ENCODE measurements at regions not wholly inside any gene's neighbourhood (a gene's known extent, or its start where the extent isn't known, plus 50 kb on each side); places are given as distances from the start of the nearest gene placed in this dataset.

GRCh38 chr1:68586766-68587165 lies 89.9 kb upstream of the DEPDC1 start:
- no peak for DNase-seq (ENCODE audit: low spot score)
- Histone ChIP-seq H3K36me3 (ENCODE audit: control insufficient read depth in 4 of 4, insufficient read depth in 3 of 4, low read depth in 1 of 4, low read length in 3 of 4) (no peaks in the 10 kb centered on the region), H3K9me3 (ENCODE audit: control insufficient read depth in 4 of 4, low read length in 3 of 4) (no peaks in the 10 kb centered on the region), H3K27me3 (ENCODE audit: control insufficient read depth in 4 of 4, insufficient read depth in 4 of 4, low read length in 3 of 4) (no peaks in the 10 kb centered on the region), H3K4me3 (ENCODE audit: low read depth in 1 of 3, low read length in 3 of 3) (no peak overlapping the region), H3K27ac (ENCODE audit: low read depth in 1 of 2, low read length in 2 of 2) (no peak overlapping the region), H3K9ac (ENCODE audit: low read depth in 1 of 2, low read length in 2 of 2) (no peak overlapping the region), H3K4me1 (ENCODE audit: control insufficient read depth in 4 of 4, insufficient read depth in 4 of 4, low read length in 3 of 4) (no peaks in the 10 kb centered on the region)
- TF ChIP-seq HNF4A (conservative IDR thresholded peaks at IDR 0.05), result no peak
- TF ChIP-seq TAF1 (conservative IDR thresholded peaks at IDR 0.05), result no peak
- TF ChIP-seq ATF3 (IDR thresholded peaks at IDR 0.05), result no peak
- TF ChIP-seq SP1 (IDR thresholded peaks at IDR 0.05), result no peak
- TF ChIP-seq EGR1 (IDR thresholded peaks at IDR 0.05; ENCODE audit: low read depth in 2 of 2), result no peak
- no peak for TF ChIP-seq FOXA1 (IDR thresholded peaks at IDR 0.05)
- TF ChIP-seq GABPA (IDR thresholded peaks at IDR 0.05 in 1 of 2, conservative IDR thresholded peaks at IDR 0.05 in 1 of 2), result no peak
- no peak for TF ChIP-seq NR2F2 (IDR thresholded peaks at IDR 0.05)
- TF ChIP-seq RXRA (IDR thresholded peaks at IDR 0.05), result no peak
- no peak for TF ChIP-seq ZBTB33 (IDR thresholded peaks at IDR 0.05)

- Histone ChIP-seq H3K4me1 (ENCODE audit: control insufficient read depth in 4 of 4, insufficient read depth in 4 of 4, low read length in 3 of 4) (no peaks in the 10 kb centered on the region), H3K9me3 (ENCODE audit: control insufficient read depth in 4 of 4, low read length in 3 of 4) (no peaks in the 10 kb centered on the region), H3K27me3 (ENCODE audit: control insufficient read depth in 4 of 4, insufficient read depth in 4 of 4, low read length in 3 of 4) (no peaks in the 10 kb centered on the region), H3K9ac (ENCODE audit: low read depth in 1 of 2, low read length in 2 of 2) (no peak overlapping the region), H3K27ac (ENCODE audit: low read depth in 1 of 2, low read length in 2 of 2) (no peak overlapping the region), H3K4me3 (ENCODE audit: low read depth in 1 of 3, low read length in 3 of 3) (no peak overlapping the region), H3K36me3 (ENCODE audit: control insufficient read depth in 4 of 4, insufficient read depth in 3 of 4, low read depth in 1 of 4, low read length in 3 of 4) (no peaks in the 10 kb centered on the region)
- TF ChIP-seq ATF3 (IDR thresholded peaks at IDR 0.05), result no peak
- TF ChIP-seq YY1 (IDR thresholded peaks at IDR 0.05), result no peak
- no peak for TF ChIP-seq FOXA1 (IDR thresholded peaks at IDR 0.05)
- no peak for TF ChIP-seq EGR1 (IDR thresholded peaks at IDR 0.05; ENCODE audit: low read depth in 2 of 2)
- TF ChIP-seq HNF4G (IDR thresholded peaks at IDR 0.05), result no peak
- TF ChIP-seq RXRA (IDR thresholded peaks at IDR 0.05), result no peak
- TF ChIP-seq JUND (IDR thresholded peaks at IDR 0.05), result no peak
- no peak for TF ChIP-seq ZBTB33 (IDR thresholded peaks at IDR 0.05)
- TF ChIP-seq GABPA (IDR thresholded peaks at IDR 0.05 in 1 of 2, conservative IDR thresholded peaks at IDR 0.05 in 1 of 2), result no peak
- no peak for TF ChIP-seq NR2F2 (IDR thresholded peaks at IDR 0.05)
- no peak for DNase-seq (ENCODE audit: low spot score)
- 62% methylated on average over 3 of the region's 3 CpGs for WGBS
Observed at GRCh38 chr1:68588304-68588703, 91.4 kb upstream of the DEPDC1 start.

GRCh38 chr1:68590473-68590872 lies 93.6 kb upstream of the DEPDC1 start:
- H3K27ac ChIP-seq (ENCODE audit: low read depth in 1 of 2, low read length in 2 of 2), result no peak overlapping the region
- H3K4me1 ChIP-seq (ENCODE audit: control insufficient read depth in 4 of 4, insufficient read depth in 4 of 4, low read length in 3 of 4), result no peaks in the 10 kb centered on the region
- no peak overlapping the region for H3K4me3 ChIP-seq (ENCODE audit: low read depth in 1 of 3, low read length in 3 of 3)
- no peaks in the 10 kb centered on the region for H3K36me3 ChIP-seq (ENCODE audit: control insufficient read depth in 4 of 4, insufficient read depth in 3 of 4, low read depth in 1 of 4, low read length in 3 of 4)
- TF ChIP-seq NR2F2 (IDR thresholded peaks at IDR 0.05) (no peak), JUND (IDR thresholded peaks at IDR 0.05) (no peak), FOXA1 (IDR thresholded peaks at IDR 0.05) (no peak), GABPA (IDR thresholded peaks at IDR 0.05 in 1 of 2, conservative IDR thresholded peaks at IDR 0.05 in 1 of 2) (no peak), CTCF (IDR thresholded peaks at IDR 0.05; ENCODE audit: low read depth, low read length, missing input control) (no peak), REST (IDR thresholded peaks at IDR 0.05) (no peak), ATF3 (IDR thresholded peaks at IDR 0.05) (no peak), HNF4G (IDR thresholded peaks at IDR 0.05) (no peak), SP1 (IDR thresholded peaks at IDR 0.05) (no peak)
- no peak for DNase-seq (ENCODE audit: low spot score)
- no peaks in the 10 kb centered on the region for H3K27me3 ChIP-seq (ENCODE audit: control insufficient read depth in 4 of 4, insufficient read depth in 4 of 4, low read length in 3 of 4)
- no peaks in the 10 kb centered on the region for H3K9me3 ChIP-seq (ENCODE audit: control insufficient read depth in 4 of 4, low read length in 3 of 4)
- no peak overlapping the region for H3K9ac ChIP-seq (ENCODE audit: low read depth in 1 of 2, low read length in 2 of 2)
- 88% methylated on average over 1 of the region's 1 CpG for WGBS
